BE2C (cell line): ENCODE measurements at regions not wholly inside any gene's neighbourhood (a gene's known extent, or its start where the extent isn't known, plus 50 kb on each side); places are given as distances from the start of the nearest gene placed in this dataset.
"Not testable (repeated sequence)": the region's sequence is repeated elsewhere in the genome, so short reads cannot be mapped to it uniquely, and the experiment has no call there.

Experiments
- DNase-seq: peaks from one replicate; pipeline ENCODE4 v3.0.0-alpha.2; 2020
- H3K27me3 ChIP-seq: fragments of 250-450 bp; sonication (Bioruptor Pico); 2 replicates; pipeline ENCODE4 v1.5.1; 2020; ENCODE audit warnings: mild to moderate bottlenecking
- H3K36me3 ChIP-seq: fragments of 250-450 bp; sonication (Bioruptor Pico); 2 replicates; pipeline ENCODE4 v1.5.1; 2020; ENCODE audit warnings: mild to moderate bottlenecking
- H3K4me1 ChIP-seq: fragments of 250-450 bp; sonication (Bioruptor Pico); 2 replicates; pipeline ENCODE4 v1.5.1; 2020
- H3K4me3 ChIP-seq: 2 replicates; pipeline ENCODE4 v1.5.1; 2011; ENCODE audit warnings: low read depth, low read length
- H3K9me3 ChIP-seq: fragments of 250-450 bp; sonication (Bioruptor Pico); 2 replicates; pipeline ENCODE4 v1.5.1; 2020
- CTCF ChIP-seq: IDR thresholded peaks from 2 replicates; pipeline ENCODE4 v1.5.1; 2012; ENCODE audit warnings: mild to moderate bottlenecking, low read depth, low read length

DNA sequence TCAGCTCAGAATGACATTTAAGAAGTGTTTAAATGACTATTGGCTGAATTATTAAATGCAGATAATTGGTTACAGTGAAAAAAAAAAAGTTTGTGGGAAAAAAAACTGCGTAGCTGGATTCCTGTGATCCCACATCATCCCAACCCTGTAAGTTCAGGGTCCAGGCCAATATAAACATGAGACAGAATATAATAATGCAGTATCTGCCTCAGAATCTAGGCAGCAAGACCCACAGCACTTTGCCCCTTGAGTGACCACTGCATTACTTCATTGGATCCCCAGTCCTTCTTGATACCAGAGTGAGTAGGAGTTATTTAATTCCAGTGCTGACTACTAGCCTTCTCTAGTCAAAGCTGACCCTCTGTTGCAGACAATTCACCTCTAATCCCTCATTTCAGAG is 272.6 kb downstream of the CCER1 start:
- Histone ChIP-seq H3K27me3 (no peaks in the 10 kb centered on the region), H3K36me3 (no peaks in the 10 kb centered on the region), H3K4me3 (no peak overlapping the region), H3K9me3 (no peaks in the 10 kb centered on the region), H3K4me1 (no peaks in the 10 kb centered on the region; the same call in 1 of the 2 replicates)
- TF ChIP-seq CTCF: no peak
- no peak for DNase-seq

- no peaks in the 10 kb centered on the region; the same call in 1 of the 2 replicates for H3K4me1 ChIP-seq
- DNase-seq: no peak
Measured at GRCh38 chr12:90679674-90680073, 275.3 kb downstream of the CCER1 start.

DNA sequence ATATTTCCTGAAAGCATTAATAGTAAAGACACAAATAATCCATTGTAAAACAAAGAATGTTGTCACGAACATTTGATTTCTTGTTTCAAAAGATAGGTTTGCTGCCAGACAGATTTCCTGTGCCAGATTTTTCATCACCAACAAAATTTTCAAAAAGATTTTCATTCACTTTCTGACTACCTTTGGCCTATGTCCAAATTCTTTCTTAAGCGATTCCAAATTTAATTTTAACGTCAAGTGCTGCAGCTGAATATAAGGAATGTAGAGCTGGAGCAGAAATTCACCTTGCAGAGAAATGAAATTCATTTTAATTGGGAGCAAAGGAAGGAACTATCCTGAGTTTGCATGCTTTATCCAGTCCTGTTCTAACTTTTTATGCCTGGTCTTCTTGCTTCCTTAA is 277.4 kb downstream of the CCER1 start:
- Histone ChIP-seq H3K4me1 (no peaks in the 10 kb centered on the region; the same call in 1 of the 2 replicates), H3K27me3 (no peaks in the 10 kb centered on the region), H3K4me3 (no peak overlapping the region), H3K9me3 (no peaks in the 10 kb centered on the region), H3K36me3 (no peaks in the 10 kb centered on the region)
- TF ChIP-seq CTCF: no peak
- DNase-seq: no peak

More at GRCh38 chr12:90679674-90680073, 275.3 kb downstream of the CCER1 start:
- Histone ChIP-seq H3K36me3 (no peaks in the 10 kb centered on the region), H3K4me3 (no peak overlapping the region), H3K27me3 (no peaks in the 10 kb centered on the region), H3K9me3 (no peaks in the 10 kb centered on the region)
- TF ChIP-seq CTCF: no peak

- Histone ChIP-seq H3K4me1 (no peaks in the 10 kb centered on the region; the same call in 1 of the 2 replicates), H3K4me3 (no peak overlapping the region), H3K9me3 (no peaks in the 10 kb centered on the region), H3K27me3 (no peaks in the 10 kb centered on the region), H3K36me3 (no peaks in the 10 kb centered on the region)
- no peak for DNase-seq
- no peak for TF ChIP-seq CTCF
Measured at GRCh38 chr12:90677055-90677454, 277.9 kb downstream of the CCER1 start.

- H3K4me1 ChIP-seq: no peaks in the 10 kb centered on the region; the same call in 1 of the 2 replicates
- H3K9me3 ChIP-seq: no peaks in the 10 kb centered on the region
- no peak overlapping the region for H3K4me3 ChIP-seq
- no peak for TF ChIP-seq CTCF
- H3K36me3 ChIP-seq: no peaks in the 10 kb centered on the region
- DNase-seq: no peak
- no peaks in the 10 kb centered on the region for H3K27me3 ChIP-seq
Measured at GRCh38 chr12:90675106-90675505, 279.9 kb downstream of the CCER1 start.

DNA sequence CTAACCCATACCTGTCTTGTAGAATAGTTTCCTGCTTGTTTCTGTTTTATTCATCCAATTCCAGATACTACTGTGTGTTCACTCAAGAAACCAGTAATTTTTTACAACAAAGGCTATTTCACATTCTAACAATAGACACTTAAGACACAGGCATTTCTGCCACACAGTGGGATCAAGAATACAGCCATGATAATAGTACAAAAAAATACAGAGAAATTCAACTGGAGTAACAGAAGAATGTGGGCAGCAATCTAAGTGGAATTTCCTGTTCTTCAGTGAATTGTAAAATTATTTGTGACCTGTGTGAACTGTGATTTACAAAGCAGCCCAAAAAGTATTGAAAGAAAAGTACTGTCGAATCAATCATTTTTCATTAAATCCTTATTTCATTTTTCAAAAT is 282.9 kb downstream of the CCER1 start:
- Histone ChIP-seq H3K27me3 (no peaks in the 10 kb centered on the region), H3K4me3 (no peak overlapping the region), H3K4me1 (no peaks in the 10 kb centered on the region), H3K36me3 (no peaks in the 10 kb centered on the region), H3K9me3 (no peaks in the 10 kb centered on the region)
- DNase-seq: no peak
- TF ChIP-seq CTCF: no peak

DNA sequence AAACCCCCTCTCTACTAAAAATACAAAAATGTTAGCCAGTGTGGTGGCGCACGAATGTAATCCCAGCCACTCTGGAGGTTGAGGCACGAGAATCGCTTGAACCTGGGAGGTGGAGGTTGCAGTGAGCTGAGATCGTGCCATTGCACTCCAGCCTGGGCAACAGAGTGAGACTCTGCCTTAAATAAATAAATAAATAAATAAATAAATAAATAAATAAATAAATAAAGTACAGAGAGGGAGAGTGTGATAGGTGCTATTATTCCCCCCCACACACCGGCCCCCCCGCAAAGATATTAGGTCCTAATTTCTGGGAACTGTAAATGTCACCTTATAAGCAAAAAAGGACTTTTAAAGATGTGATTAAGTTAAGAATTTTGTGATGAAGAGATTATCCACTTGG is 291.0 kb downstream of the CCER1 start:
- not testable (repeated sequence) for H3K9me3 ChIP-seq, H3K4me1 ChIP-seq, H3K27me3 ChIP-seq, H3K36me3 ChIP-seq, H3K4me3 ChIP-seq, DNase-seq
